ENCODE measurements at regions not wholly inside any gene's neighbourhood (a gene's known extent, or its start where the extent isn't known, plus 50 kb on each side); places are given as distances from the start of the nearest gene placed in this dataset.

GRCh38 chr13:105974380-105974779, 561.1 kb downstream of the EFNB2 start:
- Histone ChIP-seq H3K27ac (no peak overlapping the region), H3K9me3 (no peaks in the 10 kb centered on the region), H3K36me3 (ENCODE audit: low read depth, missing control alignments) (no peaks in the 10 kb centered on the region), H3K4me3 (no peak overlapping the region), H3K27me3 (no peaks in the 10 kb centered on the region), H3K4me1 (no peaks in the 10 kb centered on the region)
- intact Hi-C loops (cut with DNase I; ENCODE audit: low total_unique reads): no loop called here
- 80 to 100% methylated on average over 1 of the region's 1 CpG for WGBS, 2 donors
- no peak for DNase-seq
- TF ChIP-seq CTCF (IDR thresholded peaks at IDR 0.05) (no peak), POLR2A (IDR thresholded peaks at IDR 0.05) (no peak)

- H3K27me3 ChIP-seq: no peaks in the 10 kb centered on the region
- H3K9me3 ChIP-seq: no peaks in the 10 kb centered on the region
- no peak overlapping the region for H3K27ac ChIP-seq
- WGBS, 2 donors: 81 to 86% methylated on average over 14 of the region's 14 CpGs
- H3K4me1 ChIP-seq: no peaks in the 10 kb centered on the region
- no peak overlapping the region for H3K4me3 ChIP-seq
- H3K36me3 ChIP-seq (ENCODE audit: low read depth, missing control alignments): no peaks in the 10 kb centered on the region
- intact Hi-C loops (cut with DNase I; ENCODE audit: low total_unique reads): no loop called here
- DNase-seq: no peak
- no peak for TF ChIP-seq POLR2A (IDR thresholded peaks at IDR 0.05)
- TF ChIP-seq CTCF (IDR thresholded peaks at IDR 0.05): no peak
Measured at GRCh38 chr13:105972811-105973590, 562.5 kb downstream of the EFNB2 start.

- no peaks in the 10 kb centered on the region for H3K4me1 ChIP-seq
- DNase-seq: no peak
- H3K4me3 ChIP-seq: no peak overlapping the region
- TF ChIP-seq CTCF (IDR thresholded peaks at IDR 0.05) (no peak), POLR2A (IDR thresholded peaks at IDR 0.05) (no peak)
- H3K9me3 ChIP-seq: no peaks in the 10 kb centered on the region
- intact Hi-C loops (cut with DNase I; ENCODE audit: low total_unique reads): no loop called here
- no peaks in the 10 kb centered on the region for H3K36me3 ChIP-seq (ENCODE audit: low read depth, missing control alignments)
- no peaks in the 10 kb centered on the region for H3K27me3 ChIP-seq
- no peak overlapping the region for H3K27ac ChIP-seq
- WGBS, 2 donors: 52 to 58% methylated on average over 7 of the region's 7 CpGs
Measured at GRCh38 chr13:105972306-105972721, 563.1 kb downstream of the EFNB2 start.

- H3K36me3 ChIP-seq (ENCODE audit: low read depth, missing control alignments): no peaks in the 10 kb centered on the region
- TF ChIP-seq POLR2A (IDR thresholded peaks at IDR 0.05) (no peak), CTCF (IDR thresholded peaks at IDR 0.05) (no peak)
- DNase-seq: no peak
- no peaks in the 10 kb centered on the region for H3K9me3 ChIP-seq
- H3K4me1 ChIP-seq: no peaks in the 10 kb centered on the region
- intact Hi-C loops (cut with DNase I; ENCODE audit: low total_unique reads): no loop called here
- H3K27ac ChIP-seq: no peak overlapping the region
- no peak overlapping the region for H3K4me3 ChIP-seq
- no peaks in the 10 kb centered on the region for H3K27me3 ChIP-seq
- WGBS, 2 donors: 66 to 70% methylated on average over 3 of the region's 3 CpGs
Measured at GRCh38 chr13:105971738-105972137, 563.7 kb downstream of the EFNB2 start.

- intact Hi-C loops (cut with DNase I; ENCODE audit: low total_unique reads): no loop called here
- H3K4me3 ChIP-seq: no peak overlapping the region
Measured at GRCh38 chr13:105971312-105971711, 564.1 kb downstream of the EFNB2 start.

More at GRCh38 chr13:105971312-105971711, 564.1 kb downstream of the EFNB2 start:
- Histone ChIP-seq H3K9me3 (no peaks in the 10 kb centered on the region), H3K4me1 (no peaks in the 10 kb centered on the region), H3K27ac (no peak overlapping the region), H3K27me3 (no peaks in the 10 kb centered on the region), H3K36me3 (ENCODE audit: low read depth, missing control alignments) (no peaks in the 10 kb centered on the region)
- DNase-seq: no peak
- WGBS, 2 donors: 62 to 76% methylated on average over 4 of the region's 4 CpGs
- no peak for TF ChIP-seq CTCF (IDR thresholded peaks at IDR 0.05)
- no peak for TF ChIP-seq POLR2A (IDR thresholded peaks at IDR 0.05)
